Lung (tissue), 11 donors: ENCODE measurements at regions not wholly inside any gene's neighbourhood (a gene's known extent, or its start where the extent isn't known, plus 50 kb on each side); places are given as distances from the start of the nearest gene placed in this dataset.
"Not testable (repeated sequence)": the region's sequence is repeated elsewhere in the genome, so short reads cannot be mapped to it uniquely, and the experiment has no call there.

Experiments used
- ATAC-seq: fragments of 200-7000 bp; cut with Tn5 transposase; one replicate; pipeline ENCODE4 v1.9.1; 2020; ENCODE audit warnings: moderate number of reproducible peaks; ENCODE audit not compliant: insufficient read depth, low FRiP score
- DNase-seq, 3 donors: peaks; one replicate each; pipeline ENCODE4 v3.0.0-alpha.2; 2013 to 2017
- H3K27ac ChIP-seq, 2 donors: one replicate each; pipeline ENCODE4 v1.5.1; 2013; ENCODE audit warnings: mild to moderate bottlenecking in 2 of 2, moderate library complexity in 2 of 2, control low read depth in 1 of 2, inconsistent platforms in 1 of 2, low read depth in 1 of 2, low read length in 1 of 2
- H3K27me3 ChIP-seq, 3 donors: one replicate each; pipeline ENCODE4 v1.5.1; 2013; ENCODE audit warnings: low read length in 2 of 3; ENCODE audit not compliant: control insufficient read depth in 3 of 3, insufficient read depth in 3 of 3
- H3K36me3 ChIP-seq, 4 donors: one replicate each; pipeline ENCODE4 v1.5.1; 2013; ENCODE audit warnings: low read length in 4 of 4, mild to moderate bottlenecking in 1 of 4, moderate library complexity in 1 of 4; ENCODE audit not compliant: control insufficient read depth in 4 of 4, insufficient read depth in 4 of 4
- H3K4me1 ChIP-seq, 5 donors: one replicate each; pipeline ENCODE4 v1.5.1; 2013; ENCODE audit warnings: low read length in 5 of 5, mild to moderate bottlenecking in 2 of 5, moderate library complexity in 1 of 5; ENCODE audit not compliant: control insufficient read depth in 5 of 5, insufficient read depth in 5 of 5
- H3K4me3 ChIP-seq: one replicate; pipeline ENCODE4 v1.5.1; 2013; ENCODE audit warnings: mild to moderate bottlenecking, control low read depth, moderate library complexity
- H3K9ac ChIP-seq, 2 donors: one replicate each; pipeline ENCODE4 v1.5.1; 2013; ENCODE audit warnings: low read length in 2 of 2, control low read depth in 1 of 2; ENCODE audit not compliant: insufficient read depth in 1 of 2
- H3K9me3 ChIP-seq, 4 donors: one replicate each; pipeline ENCODE4 v1.5.1; 2013; ENCODE audit warnings: low read length in 3 of 4, mild to moderate bottlenecking in 1 of 4, moderate library complexity in 1 of 4; ENCODE audit not compliant: control insufficient read depth in 4 of 4, insufficient read depth in 3 of 4
- WGBS, 2 donors: extraction: QIAGEN DNeasy Blood & Tissue Kit; methylation state at CpG; one replicate each; pipeline ENCODE4 v1.1.7; 2013; 5-methylcytosine and 5-hydroxymethylcytosine counted together
- TF ChIP-seq, protein P1 (sequence below): IDR thresholded peaks from 2 replicates; pipeline ENCODE4 v1.5.1; 2012; ENCODE audit warnings: mild to moderate bottlenecking; ENCODE audit errors: control extremely low read depth, extremely low read depth
- donor health status: control.
- donor health status: control.
- donor health status: Bipolar disorder and iron deficiency.
- donor health status: healthy.
- donor health status: DM: yes; HTN: yes; CAD: no.

DNA sequence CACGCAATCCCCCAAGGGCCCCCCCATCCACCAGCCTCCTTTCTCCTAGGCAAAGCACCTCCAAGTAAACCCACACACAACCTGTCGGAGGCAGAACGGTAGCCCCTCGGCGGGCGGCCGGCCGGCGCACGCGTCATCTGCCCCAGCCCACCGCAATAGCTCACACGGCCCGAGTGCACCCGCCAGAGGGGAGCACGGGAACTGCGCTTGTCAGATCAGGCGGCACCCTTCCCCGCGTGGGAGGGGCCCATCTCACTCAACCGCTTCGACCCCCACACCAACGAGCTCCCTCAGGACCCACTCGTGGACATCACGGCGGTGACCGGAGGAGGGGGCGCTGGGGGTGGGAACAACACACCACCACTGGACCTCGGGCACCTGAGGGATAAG is 767.9 kb upstream of the DEFB115 start:
- Histone ChIP-seq H3K4me1 (no peaks in the 10 kb centered on the region), H3K27me3 (no peaks in the 10 kb centered on the region), H3K9ac (no peak overlapping the region), H3K9me3 (peaks cover 0 to 48% (median 1%) of the 10 kb centered on the region in 4 donors), H3K36me3 (no peaks in the 10 kb centered on the region), H3K27ac (no peak overlapping the region), H3K4me3 (no peak overlapping the region)
- 37 to 64% methylated on average over 29 of the region's 29 CpGs for WGBS, 2 donors
- TF ChIP-seq, protein P1, sequence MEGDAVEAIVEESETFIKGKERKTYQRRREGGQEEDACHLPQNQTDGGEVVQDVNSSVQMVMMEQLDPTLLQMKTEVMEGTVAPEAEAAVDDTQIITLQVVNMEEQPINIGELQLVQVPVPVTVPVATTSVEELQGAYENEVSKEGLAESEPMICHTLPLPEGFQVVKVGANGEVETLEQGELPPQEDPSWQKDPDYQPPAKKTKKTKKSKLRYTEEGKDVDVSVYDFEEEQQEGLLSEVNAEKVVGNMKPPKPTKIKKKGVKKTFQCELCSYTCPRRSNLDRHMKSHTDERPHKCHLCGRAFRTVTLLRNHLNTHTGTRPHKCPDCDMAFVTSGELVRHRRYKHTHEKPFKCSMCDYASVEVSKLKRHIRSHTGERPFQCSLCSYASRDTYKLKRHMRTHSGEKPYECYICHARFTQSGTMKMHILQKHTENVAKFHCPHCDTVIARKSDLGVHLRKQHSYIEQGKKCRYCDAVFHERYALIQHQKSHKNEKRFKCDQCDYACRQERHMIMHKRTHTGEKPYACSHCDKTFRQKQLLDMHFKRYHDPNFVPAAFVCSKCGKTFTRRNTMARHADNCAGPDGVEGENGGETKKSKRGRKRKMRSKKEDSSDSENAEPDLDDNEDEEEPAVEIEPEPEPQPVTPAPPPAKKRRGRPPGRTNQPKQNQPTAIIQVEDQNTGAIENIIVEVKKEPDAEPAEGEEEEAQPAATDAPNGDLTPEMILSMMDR = no peak
- no peak for DNase-seq
- ATAC-seq = no peak

DNA sequence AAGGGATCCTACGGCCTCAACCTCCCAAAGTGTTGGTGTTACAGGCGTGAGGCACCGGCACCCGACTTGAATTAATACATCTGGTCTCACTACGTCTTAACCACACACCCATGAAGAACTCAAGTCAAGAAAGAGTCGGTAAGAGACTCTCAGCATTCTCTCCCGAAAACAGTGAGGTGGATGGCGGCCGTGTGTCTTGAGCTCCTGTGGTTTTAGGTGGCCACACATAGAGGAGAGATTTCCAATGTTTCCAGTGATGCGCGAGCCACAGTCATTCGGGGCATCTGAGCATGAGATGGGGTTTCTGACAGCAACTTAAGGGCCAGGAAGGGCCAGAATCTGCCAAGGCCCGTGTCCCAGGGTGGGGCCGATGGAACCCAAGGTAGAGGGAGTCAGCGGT is 766.4 kb upstream of the DEFB115 start:
- peaks cover 0 to 38% (median 1%) of the 10 kb centered on the region in 4 donors for H3K9me3 ChIP-seq
- TF ChIP-seq, protein P1 = no peak
- H3K9ac ChIP-seq = no peak overlapping the region
- WGBS, 2 donors = 90 to 92% methylated on average over 15 of the region's 15 CpGs
- no peak for ATAC-seq
- H3K27ac ChIP-seq = no peak overlapping the region
- H3K36me3 ChIP-seq = no peaks in the 10 kb centered on the region
- no peaks in the 10 kb centered on the region for H3K27me3 ChIP-seq
- no peak overlapping the region for H3K4me3 ChIP-seq
- no peak for DNase-seq
- no peaks in the 10 kb centered on the region for H3K4me1 ChIP-seq

DNA sequence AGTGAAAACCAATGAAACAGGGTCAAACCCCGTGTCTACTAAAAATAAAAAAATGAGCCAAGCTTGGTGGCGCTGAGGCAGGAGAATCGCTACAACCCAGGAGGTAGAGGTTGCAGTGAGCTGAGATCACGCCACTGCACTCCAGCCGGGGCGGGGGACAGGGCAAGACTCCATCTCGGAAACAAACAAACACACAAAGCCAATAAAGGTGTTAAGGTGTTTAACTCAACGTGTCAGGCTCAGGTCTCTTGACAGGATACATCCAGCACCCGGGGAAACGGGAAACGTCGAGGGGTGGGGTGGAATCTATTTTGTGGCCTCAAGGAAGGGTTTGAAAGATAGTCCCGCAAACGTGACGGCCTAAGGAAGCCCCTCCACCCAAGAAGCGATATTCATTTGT is 760.8 kb upstream of the DEFB115 start:
- DNase-seq, H3K27ac ChIP-seq, H3K9me3 ChIP-seq, H3K9ac ChIP-seq, H3K4me1 ChIP-seq, ATAC-seq, H3K27me3 ChIP-seq, H3K4me3 ChIP-seq, H3K36me3 ChIP-seq: not testable (repeated sequence)
- 79 to 84% methylated on average over 16 of the region's 16 CpGs for WGBS, 2 donors

DNA sequence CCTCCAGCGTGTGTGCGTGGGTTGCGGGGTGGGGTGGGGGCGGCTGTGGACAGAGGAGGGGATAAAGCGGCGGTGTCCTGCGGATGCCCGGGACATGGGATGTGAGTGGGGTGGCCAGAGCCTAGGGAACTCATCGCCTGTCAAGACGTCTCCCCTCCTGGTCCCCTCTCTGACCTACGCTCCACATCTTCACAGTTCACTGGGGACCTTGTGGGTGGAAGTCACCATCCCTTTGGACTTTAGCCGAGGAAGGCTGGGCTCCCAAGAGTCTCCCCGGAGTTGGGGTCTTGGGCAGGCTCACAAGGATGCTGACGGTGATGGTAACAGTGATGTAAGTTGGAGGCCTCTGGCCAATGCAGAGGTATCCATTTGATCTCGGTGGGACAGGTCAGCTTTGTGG is 760.3 kb upstream of the DEFB115 start:
- H3K9me3 ChIP-seq, H3K27ac ChIP-seq, H3K4me1 ChIP-seq, H3K36me3 ChIP-seq, H3K4me3 ChIP-seq, H3K9ac ChIP-seq, H3K27me3 ChIP-seq, ATAC-seq, DNase-seq: not testable (repeated sequence)
- 96% methylated on average over 15 of the region's 15 CpGs for WGBS, 2 donors

DNA sequence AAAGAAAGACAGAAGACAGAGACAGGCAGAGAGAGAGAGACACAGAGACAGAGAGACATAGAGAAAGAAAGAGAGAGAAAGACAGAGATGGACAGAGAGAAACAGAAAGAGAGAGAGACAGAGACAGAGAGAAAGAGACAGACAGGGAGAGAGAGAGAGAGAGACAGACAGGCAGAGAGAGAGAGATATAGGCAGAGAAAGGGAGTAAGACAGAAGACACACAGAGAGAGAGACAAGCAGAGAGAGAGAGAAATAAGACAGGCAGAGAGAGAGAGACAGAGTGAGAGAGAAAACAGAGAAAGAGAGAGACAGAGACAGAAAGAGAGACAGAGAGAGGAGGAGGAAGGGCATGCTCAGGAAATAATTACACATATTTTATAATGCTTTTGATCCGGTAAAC is 758.3 kb upstream of the DEFB115 start:
- H3K27me3 ChIP-seq = no peaks in the 10 kb centered on the region
- H3K9ac ChIP-seq = no peak overlapping the region
- H3K4me3 ChIP-seq = no peak overlapping the region
- TF ChIP-seq, protein P1 = no peak
- H3K9me3 ChIP-seq = peaks cover 0 to 11% (median 0%) of the 10 kb centered on the region in 4 donors
- no peaks in the 10 kb centered on the region for H3K4me1 ChIP-seq
- 23 to 43% methylated on average over 1 of the region's 1 CpG for WGBS, 2 donors
- H3K36me3 ChIP-seq = no peaks in the 10 kb centered on the region
- H3K27ac ChIP-seq = no peak overlapping the region
- ATAC-seq (no peak), DNase-seq (no peak)

DNA sequence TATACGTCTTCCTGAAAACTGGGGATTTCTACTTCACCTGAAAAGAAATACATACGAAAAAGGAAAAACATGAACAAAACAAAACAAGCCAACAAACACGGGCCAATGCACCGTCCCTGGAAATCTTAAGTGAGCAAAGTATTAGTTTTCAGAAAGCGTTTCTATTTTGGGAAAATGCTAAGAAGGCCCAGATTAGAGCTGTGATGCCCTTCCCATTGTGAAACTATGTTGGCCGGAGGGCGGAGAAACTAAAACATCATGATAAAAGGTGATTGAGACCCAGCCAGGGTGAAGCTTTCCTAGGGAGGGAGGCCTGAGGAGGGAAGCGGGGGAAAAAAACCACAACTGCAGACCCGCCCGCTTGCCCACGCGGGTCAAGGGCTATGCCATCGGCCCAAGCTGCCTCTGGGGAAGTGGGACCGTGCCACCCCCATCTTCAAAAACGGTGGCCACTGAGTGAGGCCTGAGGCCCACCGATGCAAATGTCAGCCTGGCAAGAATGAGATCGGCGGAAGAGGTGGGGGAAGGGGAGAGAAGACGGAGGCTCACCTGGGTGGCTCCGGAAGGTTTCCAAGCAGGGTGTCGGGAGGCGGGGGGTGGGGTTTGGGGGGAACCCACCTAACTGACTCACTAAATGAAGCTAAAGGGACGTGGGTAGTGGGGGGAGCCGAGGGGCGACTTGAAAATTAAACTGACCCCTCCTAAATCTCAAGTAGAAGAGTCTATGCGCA is 757.6 kb upstream of the DEFB115 start:
- H3K27ac ChIP-seq, H3K4me3 ChIP-seq: not testable (repeated sequence)
- 20 to 32% methylated on average over 22 to 25 of the region's 26 CpGs for WGBS, 2 donors

More for the DNA sequence above, 757.6 kb upstream of the DEFB115 start:
- ATAC-seq, H3K9ac ChIP-seq, H3K36me3 ChIP-seq, H3K4me1 ChIP-seq, DNase-seq, H3K27me3 ChIP-seq: not testable (repeated sequence)
- peaks cover 0 to 11% (median 0%) of the 10 kb centered on the region in 4 donors for H3K9me3 ChIP-seq
